ENCODE measurements at regions not wholly inside any gene's neighbourhood (a gene's known extent, or its start where the extent isn't known, plus 50 kb on each side); places are given as distances from the start of the nearest gene placed in this dataset.

DNA sequence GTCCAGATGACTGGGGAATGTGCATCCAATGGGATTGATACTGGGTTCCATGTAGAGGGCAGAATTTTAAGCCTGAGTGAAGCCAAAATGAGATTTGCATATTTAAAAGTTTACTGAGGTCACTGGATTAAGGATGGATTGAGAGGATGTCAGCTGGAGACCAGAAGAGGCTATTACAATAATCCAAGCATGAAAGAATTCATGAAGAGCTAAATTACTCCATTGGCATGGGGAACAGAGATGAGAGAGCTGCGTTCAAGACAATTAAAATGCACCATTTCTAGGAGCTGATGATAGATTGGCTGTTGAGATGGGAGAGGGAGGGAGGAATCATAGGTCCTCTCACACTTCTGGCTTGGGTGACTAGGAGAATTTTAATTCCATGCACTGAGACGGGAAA is 158.5 kb downstream of the JCAD start:
- Histone ChIP-seq H3K4me3 (replicated peaks in 1 of 4; ENCODE audit: control extremely low read depth in 1 of 4, insufficient read depth in 1 of 4, low read depth in 3 of 4, low read length in 4 of 4) (no peak overlapping the region), H3K4me2 (ENCODE audit: extremely low read depth, insufficient read depth, low read length) (no peak overlapping the region), H3K9me3 (ENCODE audit: control insufficient read depth, insufficient read depth, low read depth, low read length) (no peaks in the 10 kb centered on the region), H3K79me2 (ENCODE audit: control insufficient read depth, insufficient read depth, low read length) (no peaks in the 10 kb centered on the region), H3K27me3 (ENCODE audit: control insufficient read depth, insufficient read depth, low read length) (peaks cover 5% of the 10 kb centered on the region), H3K9ac (ENCODE audit: insufficient read depth, low read length) (no peak overlapping the region), H3K4me1 (ENCODE audit: control insufficient read depth, extremely low read depth, insufficient read depth, low read length) (peaks cover 2% of the 10 kb centered on the region), H2AFZ (ENCODE audit: low read length) (no peak overlapping the region), H3K27ac (ENCODE audit: insufficient read depth, low read length) (no peak overlapping the region), H4K20me1 (ENCODE audit: control insufficient read depth, extremely low read depth, insufficient read depth, low read length) (no peaks in the 10 kb centered on the region), H3K36me3 (ENCODE audit: control insufficient read depth, insufficient read depth, low read length) (no peaks in the 10 kb centered on the region)
- TF ChIP-seq EZH2 (IDR thresholded peaks at IDR 0.05; ENCODE audit: low read length, missing control alignments) = no peak
- TF ChIP-seq, protein P1, sequence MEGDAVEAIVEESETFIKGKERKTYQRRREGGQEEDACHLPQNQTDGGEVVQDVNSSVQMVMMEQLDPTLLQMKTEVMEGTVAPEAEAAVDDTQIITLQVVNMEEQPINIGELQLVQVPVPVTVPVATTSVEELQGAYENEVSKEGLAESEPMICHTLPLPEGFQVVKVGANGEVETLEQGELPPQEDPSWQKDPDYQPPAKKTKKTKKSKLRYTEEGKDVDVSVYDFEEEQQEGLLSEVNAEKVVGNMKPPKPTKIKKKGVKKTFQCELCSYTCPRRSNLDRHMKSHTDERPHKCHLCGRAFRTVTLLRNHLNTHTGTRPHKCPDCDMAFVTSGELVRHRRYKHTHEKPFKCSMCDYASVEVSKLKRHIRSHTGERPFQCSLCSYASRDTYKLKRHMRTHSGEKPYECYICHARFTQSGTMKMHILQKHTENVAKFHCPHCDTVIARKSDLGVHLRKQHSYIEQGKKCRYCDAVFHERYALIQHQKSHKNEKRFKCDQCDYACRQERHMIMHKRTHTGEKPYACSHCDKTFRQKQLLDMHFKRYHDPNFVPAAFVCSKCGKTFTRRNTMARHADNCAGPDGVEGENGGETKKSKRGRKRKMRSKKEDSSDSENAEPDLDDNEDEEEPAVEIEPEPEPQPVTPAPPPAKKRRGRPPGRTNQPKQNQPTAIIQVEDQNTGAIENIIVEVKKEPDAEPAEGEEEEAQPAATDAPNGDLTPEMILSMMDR (conservative IDR thresholded peaks at IDR 0.05 in 1 of 2, IDR thresholded peaks at IDR 0.05 in 1 of 2; ENCODE audit: low read depth in 1 of 2, low read length in 2 of 2) = no peak
- no peak for DNase-seq (ENCODE audit: low read depth in 2 of 2)

DNA sequence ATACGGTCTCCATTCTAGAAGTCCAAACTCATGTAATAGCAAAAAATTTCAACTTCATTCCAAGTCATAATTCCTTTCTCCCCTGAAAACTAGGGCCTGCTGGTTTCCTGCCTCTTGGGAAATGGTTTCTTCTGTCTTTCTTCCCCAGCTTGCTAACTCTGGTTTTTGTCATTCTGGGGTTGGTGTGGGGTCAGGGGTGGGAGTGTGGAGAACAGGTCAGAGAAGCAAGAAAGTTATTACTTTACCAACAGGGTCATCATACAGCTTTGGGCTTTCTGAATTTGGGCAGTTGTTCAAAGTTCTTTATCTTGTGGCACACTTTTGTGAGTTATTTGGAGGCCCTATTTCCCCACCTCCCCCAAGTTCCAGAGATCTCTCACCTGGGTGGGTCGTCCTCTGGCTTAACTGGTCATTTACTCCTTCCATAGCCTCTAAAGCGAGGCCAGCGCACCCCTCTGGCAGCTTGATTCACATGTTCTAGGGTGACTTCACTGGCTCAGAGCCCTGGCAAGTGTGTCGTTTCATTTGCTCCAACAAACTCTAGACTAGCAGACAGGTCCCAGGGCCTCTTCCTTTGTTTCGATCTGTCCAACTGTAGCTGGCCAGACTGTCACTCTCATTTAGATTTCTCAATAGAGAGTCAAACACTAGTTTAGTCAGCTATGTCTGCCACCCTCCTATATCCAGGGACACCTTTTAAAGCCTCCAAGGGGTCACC is 161.2 kb downstream of the JCAD start:
- no peaks in the 10 kb centered on the region for H3K36me3 ChIP-seq (ENCODE audit: control insufficient read depth, insufficient read depth, low read length)

DNA sequence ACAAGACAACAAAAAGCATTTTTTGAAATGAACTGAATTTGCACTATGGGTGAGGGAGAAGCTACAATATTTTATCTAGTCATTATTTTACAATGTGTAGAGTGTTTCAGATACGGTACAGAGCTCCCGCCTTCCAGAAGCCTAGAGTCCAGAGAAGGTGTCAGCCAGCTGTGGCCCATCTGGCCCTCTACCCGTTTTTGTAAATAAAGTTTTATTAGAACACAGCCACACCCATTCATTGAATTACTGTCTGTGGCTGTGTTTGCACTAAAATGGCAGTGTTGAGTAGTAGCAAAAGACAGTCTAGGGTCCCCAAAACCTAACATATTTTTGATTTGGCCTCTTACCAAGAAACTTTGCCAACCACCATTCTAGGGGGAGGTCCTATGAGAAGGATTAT is 162.0 kb downstream of the JCAD start:
- Histone ChIP-seq H3K27me3 (ENCODE audit: control insufficient read depth, insufficient read depth, low read length) (no peaks in the 10 kb centered on the region), H3K36me3 (ENCODE audit: control insufficient read depth, insufficient read depth, low read length) (no peaks in the 10 kb centered on the region), H4K20me1 (ENCODE audit: control insufficient read depth, extremely low read depth, insufficient read depth, low read length) (no peaks in the 10 kb centered on the region), H3K4me2 (ENCODE audit: extremely low read depth, insufficient read depth, low read length) (no peak overlapping the region), H3K27ac (ENCODE audit: insufficient read depth, low read length) (no peak overlapping the region), H2AFZ (ENCODE audit: low read length) (no peak overlapping the region), H3K9me3 (ENCODE audit: control insufficient read depth, insufficient read depth, low read depth, low read length) (no peaks in the 10 kb centered on the region), H3K4me3 (replicated peaks in 1 of 4; ENCODE audit: control extremely low read depth in 1 of 4, insufficient read depth in 1 of 4, low read depth in 3 of 4, low read length in 4 of 4) (no peak overlapping the region), H3K9ac (ENCODE audit: insufficient read depth, low read length) (no peak overlapping the region), H3K4me1 (ENCODE audit: control insufficient read depth, extremely low read depth, insufficient read depth, low read length) (peaks cover 2% of the 10 kb centered on the region), H3K79me2 (ENCODE audit: control insufficient read depth, insufficient read depth, low read length) (no peaks in the 10 kb centered on the region)
- TF ChIP-seq EZH2 (IDR thresholded peaks at IDR 0.05; ENCODE audit: low read length, missing control alignments) = no peak
- TF ChIP-seq, protein P1 (conservative IDR thresholded peaks at IDR 0.05 in 1 of 2, IDR thresholded peaks at IDR 0.05 in 1 of 2; ENCODE audit: low read depth in 1 of 2, low read length in 2 of 2) = no peak
- DNase-seq (ENCODE audit: low read depth in 2 of 2) = no peak

More for the DNA sequence above, 161.2 kb downstream of the JCAD start:
- Histone ChIP-seq H4K20me1 (ENCODE audit: control insufficient read depth, extremely low read depth, insufficient read depth, low read length) (no peaks in the 10 kb centered on the region), H3K27me3 (ENCODE audit: control insufficient read depth, insufficient read depth, low read length) (peaks cover 2% of the 10 kb centered on the region), H3K9ac (ENCODE audit: insufficient read depth, low read length) (no peak overlapping the region), H3K4me3 (replicated peaks in 1 of 4; ENCODE audit: control extremely low read depth in 1 of 4, insufficient read depth in 1 of 4, low read depth in 3 of 4, low read length in 4 of 4) (no peak overlapping the region), H3K9me3 (ENCODE audit: control insufficient read depth, insufficient read depth, low read depth, low read length) (no peaks in the 10 kb centered on the region), H2AFZ (ENCODE audit: low read length) (no peak overlapping the region), H3K79me2 (ENCODE audit: control insufficient read depth, insufficient read depth, low read length) (no peaks in the 10 kb centered on the region), H3K4me2 (ENCODE audit: extremely low read depth, insufficient read depth, low read length) (no peak overlapping the region), H3K27ac (ENCODE audit: insufficient read depth, low read length) (no peak overlapping the region), H3K4me1 (ENCODE audit: control insufficient read depth, extremely low read depth, insufficient read depth, low read length) (peaks cover 2% of the 10 kb centered on the region)
- no peak for DNase-seq (ENCODE audit: low read depth in 2 of 2)
- TF ChIP-seq, protein P1 (conservative IDR thresholded peaks at IDR 0.05 in 1 of 2, IDR thresholded peaks at IDR 0.05 in 1 of 2; ENCODE audit: low read depth in 1 of 2, low read length in 2 of 2) = no peak
- TF ChIP-seq EZH2 (IDR thresholded peaks at IDR 0.05; ENCODE audit: low read length, missing control alignments) = no peak

Data from fibroblast of lung (primary cell).